GM18867 (cell line): ENCODE measurements at regions not wholly inside any gene's neighbourhood (a gene's known extent, or its start where the extent isn't known, plus 50 kb on each side); places are given as distances from the start of the nearest gene placed in this dataset.

Experiments used
- ATAC-seq: cut with Tn5 transposase; IDR thresholded peaks from one replicate; pipeline ENCODE4 v1.9.1; 2021; ENCODE audit warnings: mild to moderate bottlenecking, moderate library complexity; ENCODE audit not compliant: unreplicated experiment

DNA sequence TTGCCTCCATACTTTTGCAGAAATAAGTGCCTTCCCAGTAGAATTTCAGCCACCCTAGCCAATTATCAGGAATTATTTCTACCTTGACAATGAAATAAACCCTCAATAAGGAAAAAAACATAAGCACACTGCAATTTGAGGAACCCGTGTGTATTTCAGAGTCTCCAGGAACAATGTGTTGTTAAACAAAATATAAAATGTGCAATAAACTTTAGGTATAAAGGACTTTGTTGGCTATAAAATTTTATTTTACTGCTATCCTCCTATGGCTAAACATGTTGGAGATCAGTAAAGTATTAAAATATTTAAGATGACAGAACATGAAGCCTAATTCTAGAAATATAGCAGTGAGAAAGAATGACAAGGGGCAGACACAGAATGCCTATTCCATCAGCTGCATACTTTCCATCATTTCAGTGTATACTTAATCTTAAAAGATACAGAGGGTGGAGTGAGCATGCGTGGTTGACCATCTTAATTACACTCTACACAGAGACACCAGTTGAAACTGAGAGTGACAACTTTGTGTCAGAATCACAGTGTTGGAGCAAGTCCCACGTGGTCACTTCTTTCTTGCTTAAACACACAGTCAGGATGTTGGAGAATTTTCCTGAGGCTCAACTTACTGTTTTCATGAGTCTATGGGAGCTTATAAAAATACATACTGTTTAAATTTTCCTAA, 79.0 kb upstream of the SUCLG2 start:
- no peak for ATAC-seq

DNA sequence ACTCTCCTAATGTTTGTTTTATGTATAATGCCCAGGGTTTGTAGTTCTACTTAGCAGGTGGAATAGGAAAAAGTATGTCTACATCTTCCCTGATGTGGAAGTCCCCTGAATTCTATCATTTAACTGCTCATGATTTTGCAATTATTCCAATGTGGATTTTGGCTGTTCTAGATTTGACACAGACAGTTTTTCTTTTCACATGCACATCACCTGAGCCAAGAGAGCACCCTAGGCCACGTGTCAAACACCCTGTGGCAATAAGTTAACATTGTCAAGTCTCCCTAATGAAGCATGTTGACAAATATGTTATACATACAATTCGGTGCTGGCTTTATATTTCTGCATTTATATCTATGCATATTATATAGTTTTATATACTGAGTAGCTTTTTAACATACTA, 70.0 kb upstream of the SUCLG2 start:
- no peak for ATAC-seq

DNA sequence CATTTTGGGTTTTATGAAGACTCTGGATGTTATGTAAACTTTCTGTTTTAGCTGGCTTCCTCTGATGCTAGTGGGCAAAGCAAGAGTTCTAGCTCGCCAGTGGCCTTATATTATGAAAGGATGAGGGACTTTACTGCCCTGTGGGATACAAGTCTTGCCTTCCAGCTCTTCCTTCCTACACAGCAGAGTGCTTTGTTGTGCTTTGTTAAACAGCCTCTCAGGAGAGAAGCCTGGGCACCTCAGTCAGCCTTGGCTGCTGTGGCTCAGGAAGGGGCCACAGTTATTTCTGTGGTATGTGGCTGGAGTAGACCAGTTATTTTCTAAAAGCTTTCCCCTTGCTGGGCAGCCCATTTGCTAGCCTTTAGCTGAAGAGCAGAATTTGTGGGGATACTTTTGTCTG, 69.5 kb upstream of the SUCLG2 start:
- ATAC-seq: no peak

DNA sequence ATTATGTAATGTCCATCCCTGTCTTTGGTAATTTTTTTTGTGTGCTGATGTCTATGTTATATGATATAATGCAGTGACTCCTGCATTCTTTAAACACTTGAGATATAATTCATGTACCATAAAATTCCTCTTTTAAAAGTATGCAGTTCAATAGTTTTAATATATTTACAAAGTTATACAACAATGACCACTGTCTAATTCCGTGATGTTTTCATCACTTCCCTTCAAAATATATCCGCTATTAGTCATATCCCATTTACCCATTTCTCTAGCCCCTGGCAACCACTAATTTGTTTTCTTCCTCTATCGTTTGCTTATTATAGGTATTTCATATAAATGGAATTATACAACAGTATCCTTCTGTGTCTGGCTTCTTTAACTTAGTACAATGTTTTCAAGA, 64.9 kb upstream of the SUCLG2 start:
- ATAC-seq: no peak

DNA sequence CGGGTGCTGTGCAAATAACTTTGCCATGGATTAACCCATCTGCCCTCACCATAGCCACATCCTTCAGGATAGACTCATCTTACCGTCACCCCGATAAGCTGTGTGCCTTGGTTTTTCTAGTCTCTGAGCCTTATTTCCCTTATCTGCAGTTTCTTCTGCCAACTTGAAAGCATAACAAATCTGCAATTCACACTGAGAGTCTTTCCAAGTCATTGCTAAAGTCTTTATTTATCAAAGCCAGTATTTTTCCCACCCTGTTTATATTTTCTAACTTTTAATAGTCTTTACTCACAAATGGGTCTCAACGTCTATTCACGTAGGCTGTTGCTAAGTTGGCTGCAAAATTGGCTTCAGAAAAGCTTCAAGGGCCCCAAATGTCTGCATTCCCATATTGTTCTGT, 61.6 kb upstream of the SUCLG2 start:
- no peak for ATAC-seq

DNA sequence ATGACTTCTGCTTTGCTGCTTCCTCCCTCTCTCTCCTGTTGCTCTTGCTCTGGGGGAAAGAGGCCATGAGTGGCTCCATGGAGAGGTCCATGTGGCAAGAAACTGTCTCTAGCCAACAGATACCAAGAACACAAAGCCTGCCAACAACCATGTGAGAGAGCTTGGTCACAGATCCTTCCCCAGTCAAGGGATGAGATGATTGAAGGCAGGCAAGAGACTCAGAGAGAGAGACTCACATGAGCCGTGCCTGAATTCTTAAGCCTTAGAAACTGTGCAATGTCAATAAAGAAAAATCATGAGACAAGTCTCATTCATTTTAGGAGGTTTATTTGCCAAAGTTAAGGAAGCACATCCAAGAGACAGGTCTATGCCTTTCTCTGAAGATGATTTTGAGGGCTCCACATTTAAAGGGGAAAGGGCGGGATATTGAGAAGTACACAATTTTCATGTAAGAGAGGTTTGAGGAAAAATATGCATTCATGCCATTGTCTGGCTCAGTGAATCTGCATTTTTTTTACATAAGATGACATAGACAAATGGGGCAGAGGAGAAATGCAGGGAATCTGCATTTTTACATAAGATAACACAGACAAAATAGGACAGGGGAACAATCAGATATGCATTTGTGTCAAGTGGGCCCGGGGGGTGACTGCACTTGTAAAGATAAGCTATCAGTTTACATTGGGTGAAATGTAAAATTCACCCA, 59.5 kb upstream of the SUCLG2 start:
- no peak for ATAC-seq

DNA sequence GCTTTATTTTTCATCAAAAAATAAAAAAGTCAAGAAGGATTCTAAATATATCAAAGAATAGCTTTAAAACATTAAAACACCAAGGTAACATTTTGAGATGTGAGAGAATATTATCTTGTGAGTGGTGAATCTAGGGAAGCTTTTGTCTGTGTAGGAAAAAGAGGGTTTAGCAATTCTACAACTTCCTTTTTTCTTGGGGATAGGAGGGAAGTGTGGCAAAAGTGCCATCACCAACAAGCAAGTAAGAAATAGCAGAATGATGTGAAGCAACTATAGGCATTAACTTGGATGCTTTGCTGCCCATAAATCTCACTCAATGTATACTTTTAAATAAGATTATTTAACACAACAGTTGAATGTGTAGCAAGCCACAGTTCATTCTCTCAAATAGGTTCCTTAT, 57.8 kb upstream of the SUCLG2 start:
- ATAC-seq: no peak

DNA sequence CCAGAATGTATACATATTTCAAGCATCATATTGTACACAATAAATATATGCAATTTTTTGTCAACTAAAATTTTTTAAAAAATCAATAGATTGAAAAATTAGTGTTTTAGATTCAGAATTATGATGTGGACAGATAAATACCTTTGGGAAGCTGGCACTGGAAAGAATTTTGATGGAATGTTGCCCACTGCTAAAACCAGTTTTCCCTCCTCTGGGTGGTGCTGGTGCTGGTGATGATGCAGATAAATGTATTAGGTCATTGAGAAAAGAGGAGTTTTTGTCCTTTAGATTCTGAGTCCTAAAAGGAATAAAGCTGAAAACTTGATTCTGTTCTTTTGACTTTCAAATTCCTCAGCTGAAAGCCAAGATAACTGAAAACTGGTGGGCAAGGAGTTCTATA, 56.0 kb upstream of the SUCLG2 start:
- no peak for ATAC-seq

DNA sequence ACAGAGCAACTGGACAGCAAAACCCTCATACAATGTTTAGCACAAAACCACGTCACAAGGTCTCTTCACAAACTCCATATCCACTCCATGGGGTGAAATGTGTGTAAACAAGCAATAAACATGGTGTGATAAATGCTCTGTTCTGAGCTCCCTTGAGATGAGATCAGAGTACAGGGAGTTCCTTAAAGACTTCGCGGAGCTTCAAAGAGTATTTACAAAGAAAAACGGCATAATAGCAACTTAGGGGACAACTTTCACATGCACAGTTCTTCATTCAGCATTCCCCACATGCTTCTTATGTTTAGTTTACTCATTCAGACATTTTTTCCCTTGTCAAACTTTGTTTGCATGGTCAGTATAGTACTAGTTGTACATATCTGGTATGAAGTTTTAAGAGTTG, 52.5 kb upstream of the SUCLG2 start:
- no peak for ATAC-seq

DNA sequence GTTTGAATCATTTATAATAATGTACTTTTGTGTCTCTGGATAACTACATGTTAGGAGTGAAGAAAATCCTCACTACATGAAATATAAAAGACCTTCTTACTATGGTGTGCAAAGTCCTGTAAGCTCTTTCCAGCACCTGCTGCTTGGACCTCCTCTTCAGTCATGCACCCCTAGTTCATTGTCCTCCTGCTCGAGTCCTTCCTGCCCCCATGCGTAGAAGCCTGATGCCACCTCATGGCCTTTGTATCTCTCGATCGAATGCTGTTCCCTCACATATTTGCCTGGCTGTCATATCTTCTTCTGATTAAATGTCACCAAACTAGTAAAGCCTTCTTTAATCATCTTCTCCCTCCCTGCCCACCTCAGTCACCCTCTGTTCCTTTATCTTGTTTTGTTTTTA, 49.9 kb upstream of the SUCLG2 start:
- no peak for ATAC-seq
